H1 (cell line): ENCODE measurements at regions not wholly inside any gene's neighbourhood (a gene's known extent, or its start where the extent isn't known, plus 50 kb on each side); places are given as distances from the start of the nearest gene placed in this dataset.

Experiments used
- CTCF ChIA-PET: fragments of 300-600 bp; sonication (Branson Sonifier 250); formaldehyde crosslinking; loops from one replicate; lab custom pipeline; 2021; ENCODE audit not compliant: partially characterized antibody; lab: Charles Lee
- POLR2A ChIA-PET: fragments of 300-600 bp; sonication (Branson Sonifier 250); formaldehyde crosslinking; loops from one replicate; lab custom pipeline; 2021; ENCODE audit warnings: inconsistent platforms; ENCODE audit not compliant: partially characterized antibody; lab: Charles Lee
- DNase-seq, 2 experiments: peaks; one replicate each; pipeline versions ENCODE4 v3.0.0 to v3.0.0-alpha.2; 2010 to 2022; ENCODE audit warnings: low spot score in 2 of 2, low read depth in 1 of 2, mixed read lengths in 1 of 2
- FAIRE-seq: peaks from 2 replicates; lab custom pipeline; 2011; peaks lifted over from hg19 to GRCh38; lab: Jason Lieb, UNC
- H2AFZ ChIP-seq: 2 replicates; pipeline ENCODE4 v1.8.1; 2012; ENCODE audit warnings: low read length, inconsistent platforms
- H2AK5ac ChIP-seq: 2 replicates; pipeline ENCODE4 v1.6.1; 2013; ENCODE audit warnings: low read depth, low read length
- H2BK120ac ChIP-seq: replicated peaks from 2 replicates; pipeline ENCODE3; 2013; ENCODE audit warnings: low read depth, low read length, inconsistent platforms
- H2BK12ac ChIP-seq: 2 replicates; pipeline ENCODE4 v1.6.1; 2013; ENCODE audit warnings: low read depth, low read length
- H2BK15ac ChIP-seq: 2 replicates; pipeline ENCODE4 v1.6.1; 2013; ENCODE audit warnings: low read length
- H2BK20ac ChIP-seq: 2 replicates; pipeline ENCODE4 v1.6.1; 2013; ENCODE audit warnings: low read length
- H2BK5ac ChIP-seq: 2 replicates; pipeline ENCODE4 v1.6.1; 2013; ENCODE audit warnings: low read depth, low read length
- H3K14ac ChIP-seq: 2 replicates; pipeline ENCODE4 v1.6.1; 2013; ENCODE audit warnings: inconsistent platforms; ENCODE audit not compliant: insufficient read length
- H3K18ac ChIP-seq: 2 replicates; pipeline ENCODE4 v1.6.1; 2013; ENCODE audit warnings: low read length; ENCODE audit errors: extremely low read depth
- H3K23ac ChIP-seq: 2 replicates; pipeline ENCODE4 v1.6.1; 2013; ENCODE audit warnings: inconsistent platforms; ENCODE audit not compliant: insufficient read length
- H3K23me2 ChIP-seq: 2 replicates; pipeline ENCODE4 v1.6.1; 2013; ENCODE audit warnings: low read depth, low read length
- H3K27ac ChIP-seq: 2 replicates; pipeline ENCODE4 v1.6.1; 2011; ENCODE audit warnings: low read depth, low read length, inconsistent platforms
- H3K27me3 ChIP-seq, 4 experiments: replicated peaks in 1 of 4; 1 replicate in 1 of 4; 2 replicates in 3 of 4; pipeline versions ENCODE4 v1.6.1 to v1.8.1; 2011 to 2013; ENCODE audit warnings: low read length in 3 of 4, mild to moderate bottlenecking in 3 of 4, inconsistent platforms in 2 of 4, mixed read lengths in 2 of 4, moderate library complexity in 1 of 4; ENCODE audit not compliant: control insufficient read depth in 3 of 4, insufficient read depth in 3 of 4; ENCODE audit errors: extremely low read depth in 1 of 4
- H3K36me3 ChIP-seq, 4 experiments: 2 replicates each; pipeline versions ENCODE4 v1.6.1 to v1.8.1; 2011 to 2013; ENCODE audit warnings: mild to moderate bottlenecking in 4 of 4, low read length in 3 of 4, moderate library complexity in 2 of 4, control low read depth in 1 of 4, inconsistent platforms in 1 of 4; ENCODE audit not compliant: insufficient read depth in 4 of 4, control insufficient read depth in 2 of 4
- H3K4ac ChIP-seq: replicated peaks from 2 replicates; pipeline ENCODE3; 2013; ENCODE audit warnings: low read length, low read depth, mixed read lengths, inconsistent platforms; ENCODE audit not compliant: insufficient read length
- H3K4me1 ChIP-seq, 4 experiments: replicated peaks in 1 of 4; 1 replicate in 1 of 4; 2 replicates in 3 of 4; pipeline versions ENCODE4 v1.6.1 to v1.8.1; 2011 to 2013; ENCODE audit warnings: low read length in 3 of 4, inconsistent platforms in 2 of 4, mixed read lengths in 1 of 4; ENCODE audit not compliant: insufficient read depth in 4 of 4, control insufficient read depth in 3 of 4
- H3K4me2 ChIP-seq, 2 experiments: 2 replicates each; pipeline versions ENCODE4 v1.6.1 to v1.8.1; 2011 to 2013; ENCODE audit warnings: low read depth in 2 of 2, low read length in 2 of 2, control low read depth in 1 of 2, inconsistent platforms in 1 of 2, mild to moderate bottlenecking in 1 of 2; ENCODE audit not compliant: insufficient read depth in 1 of 2
- H3K4me3 ChIP-seq, 4 experiments: fragments of 200-600, 300-600 bp in 1 of 4; sonication (generic), shearing (Covaris generic), sonication (Bioruptor Twin) in 1 of 4; 2 replicates each; pipeline versions ENCODE4 v1.5.1 to v1.8.1; 2011 to 2016; ENCODE audit warnings: low read length in 4 of 4, low read depth in 3 of 4, control low read depth in 2 of 4, inconsistent platforms in 2 of 4, mild to moderate bottlenecking in 2 of 4, mixed read lengths in 1 of 4, moderate library complexity in 1 of 4; ENCODE audit not compliant: insufficient read depth in 2 of 4; ENCODE audit errors: extremely low read depth in 1 of 4
- H3K56ac ChIP-seq: replicated peaks from 2 replicates; pipeline ENCODE3; 2013; ENCODE audit warnings: low read depth, mild to moderate bottlenecking, mixed read lengths, low read length, inconsistent platforms; ENCODE audit not compliant: insufficient read length
- H3K79me1 ChIP-seq: 2 replicates; pipeline ENCODE4 v1.6.1; 2013; ENCODE audit warnings: low read depth, low read length, control low read depth
- H3K79me2 ChIP-seq, 2 experiments: 2 replicates each; pipeline versions ENCODE4 v1.6.1 to v1.8.1; 2012 to 2013; ENCODE audit warnings: low read length in 2 of 2, mild to moderate bottlenecking in 2 of 2, inconsistent platforms in 1 of 2; ENCODE audit not compliant: insufficient read depth in 2 of 2, control insufficient read depth in 1 of 2
- H3K9ac ChIP-seq, 4 experiments: replicated peaks in 1 of 4; 1 replicate in 1 of 4; 2 replicates in 3 of 4; pipeline versions ENCODE4 v1.6.1 to v1.8.1; 2011 to 2013; ENCODE audit warnings: low read depth in 3 of 4, low read length in 3 of 4, control low read depth in 2 of 4, mild to moderate bottlenecking in 2 of 4, moderate library complexity in 2 of 4, inconsistent platforms in 1 of 4; ENCODE audit errors: extremely low read depth in 1 of 4
- H3K9me3 ChIP-seq, 2 experiments: 2 replicates each; pipeline versions ENCODE4 v1.6.1 to v1.8.1; 2012 to 2013; ENCODE audit warnings: mild to moderate bottlenecking in 2 of 2, moderate library complexity in 2 of 2, control low read depth in 1 of 2, inconsistent platforms in 1 of 2, low read depth in 1 of 2, low read length in 1 of 2, mixed read lengths in 1 of 2; ENCODE audit not compliant: insufficient read depth in 2 of 2
- H4K20me1 ChIP-seq, 2 experiments: replicated peaks in 1 of 2; 2 replicates each; pipeline versions ENCODE3 to v1.8.1; 2011 to 2013; ENCODE audit warnings: inconsistent platforms in 2 of 2, low read length in 2 of 2, mild to moderate bottlenecking in 1 of 2; ENCODE audit not compliant: insufficient read depth in 2 of 2, control insufficient read depth in 1 of 2
- H4K5ac ChIP-seq: 2 replicates; pipeline ENCODE4 v1.6.1; 2013; ENCODE audit warnings: low read length, low read depth, mixed read lengths, inconsistent platforms; ENCODE audit not compliant: insufficient read length
- H4K8ac ChIP-seq: 2 replicates; pipeline ENCODE4 v1.8.0; 2013; ENCODE audit warnings: mild to moderate bottlenecking, moderate library complexity, low read length, inconsistent platforms; ENCODE audit not compliant: insufficient read depth; ENCODE audit errors: extremely low read depth
- H4K91ac ChIP-seq: replicated peaks from 2 replicates; pipeline ENCODE3; 2013; ENCODE audit warnings: low read length, mixed read lengths, inconsistent platforms; ENCODE audit not compliant: insufficient read length
- CHD1 ChIP-seq: IDR thresholded peaks from 2 replicates; pipeline ENCODE4 v1.6.1; 2012; ENCODE audit warnings: low read depth, low read length, improper control_type of control experiment

DNA sequence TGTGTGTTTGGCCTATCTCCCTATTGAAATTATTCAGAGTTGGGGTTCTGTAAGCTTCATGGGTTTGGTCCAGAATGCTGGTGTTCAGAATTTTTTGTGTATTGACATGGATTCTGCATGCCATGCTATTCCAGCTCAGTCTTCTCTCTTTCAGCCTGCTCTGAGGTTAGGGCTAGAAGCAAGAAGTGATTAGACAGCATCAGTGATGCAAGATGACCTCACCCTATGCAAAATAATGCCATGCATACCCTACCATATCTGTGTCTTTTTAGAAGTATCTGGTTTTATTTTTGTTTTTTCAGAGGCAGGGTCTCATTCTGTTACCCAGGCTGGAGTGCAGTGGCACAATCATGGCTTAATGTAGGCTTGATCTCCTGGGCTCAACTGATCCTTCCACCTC is 175.6 kb upstream of the SKOR2 start:
- no peak for TF ChIP-seq CHD1
- TF ChIP-seq, all 59 proteins: peak for 0
- H3K27ac ChIP-seq: no peak overlapping the region
- no peak overlapping the region for H3K4me3 ChIP-seq
- H3K4ac ChIP-seq: no peak overlapping the region
- H2BK15ac ChIP-seq: no peak overlapping the region
- H4K5ac ChIP-seq: no peak overlapping the region
- H3K4me1 ChIP-seq: peaks cover 0 to 2% (median 0%) of the 10 kb centered on the region in 4 experiments; a peak in 1 of 7 replicates
- H2AFZ ChIP-seq: no peak overlapping the region
- no peak overlapping the region for H3K14ac ChIP-seq
- no peak overlapping the region for H3K56ac ChIP-seq
- H3K79me2 ChIP-seq: no peaks in the 10 kb centered on the region
- ChIA-PET CTCF (interaction anchor here (1.3 to 2.8 kb wide), 3 partner anchors 16 to 30 kb away, joined by 4 to 9 read pairs (median 6); no protein-coding TSS in a partner anchor), POLR2A (no interaction called here)
- no peak for DNase-seq
- H2BK120ac ChIP-seq: no peak overlapping the region
- H4K91ac ChIP-seq: no peak overlapping the region
- peaks cover 3 to 23% (median 16%) of the 10 kb centered on the region in 4 experiments for H3K27me3 ChIP-seq
- H3K9me3 ChIP-seq: no peaks in the 10 kb centered on the region
- no peak overlapping the region for H2BK5ac ChIP-seq
- no peak overlapping the region for H3K23ac ChIP-seq
- H4K20me1 ChIP-seq: no peaks in the 10 kb centered on the region
- H3K23me2 ChIP-seq: no peaks in the 10 kb centered on the region
- no peak overlapping the region for H2AK5ac ChIP-seq
- H3K18ac ChIP-seq: no peak overlapping the region
- no peak for FAIRE-seq
- H3K36me3 ChIP-seq: no peaks in the 10 kb centered on the region
- no peak overlapping the region for H4K8ac ChIP-seq
- no peak overlapping the region for H3K9ac ChIP-seq
- no peaks in the 10 kb centered on the region; the same call in 1 of the 2 replicates for H3K79me1 ChIP-seq
- H2BK20ac ChIP-seq: no peak overlapping the region
- no peak overlapping the region for H3K4me2 ChIP-seq
- H2BK12ac ChIP-seq: no peak overlapping the region
